Activated CD8-positive, alpha-beta T cell treated with anti-CD3 and anti-CD28 coated beads for 36 hours (primary cell): ENCODE measurements at regions not wholly inside any gene's neighbourhood (a gene's known extent, or its start where the extent isn't known, plus 50 kb on each side); places are given as distances from the start of the nearest gene placed in this dataset.

Experiments used
- ATAC-seq: fragments of 200-7000 bp; cut with Tn5 transposase; one replicate; pipeline ENCODE4 v1.10.0; 2021; ENCODE audit warnings: mild to moderate bottlenecking, moderate library complexity
- CTCF ChIA-PET: fragments of 350-600 bp; sonication (Branson Sonifier 250); formaldehyde crosslinking; loops from one replicate; lab custom pipeline; 2021; ENCODE audit warnings: antibody characterized with exemption; lab: Charles Lee
- POLR2A ChIA-PET: fragments of 350-600 bp; sonication (Branson Sonifier 250); formaldehyde crosslinking; loops from one replicate; lab custom pipeline; 2021; ENCODE audit warnings: antibody characterized with exemption; lab: Charles Lee
- DNase-seq: peaks from one replicate; pipeline ENCODE4 v3.0.0-alpha.2; 2020
- H3K27ac Mint-ChIP-seq: one replicate; pipeline ENCODE4 v1.8.0; 2021; ENCODE audit warnings: mild to moderate bottlenecking, mixed read lengths
- H3K27me3 Mint-ChIP-seq: one replicate; pipeline ENCODE4 v1.8.0; 2021; ENCODE audit warnings: mixed read lengths
- H3K36me3 Mint-ChIP-seq: one replicate; pipeline ENCODE4 v1.8.0; 2021; ENCODE audit warnings: low read depth, mixed read lengths
- H3K4me1 Mint-ChIP-seq: one replicate; pipeline ENCODE4 v1.8.0; 2021; ENCODE audit warnings: low read depth, mixed read lengths
- H3K4me3 Mint-ChIP-seq: one replicate; pipeline ENCODE4 v1.8.0; 2021; ENCODE audit warnings: mild to moderate bottlenecking, moderate library complexity, mixed read lengths
- H3K9me3 Mint-ChIP-seq: one replicate; pipeline ENCODE4 v1.8.0; 2021; ENCODE audit warnings: mixed read lengths
- intact Hi-C: fragments of 100-400 bp; cut with micrococcal nuclease; formaldehyde crosslinking; loops from one replicate; pipeline ENCODE4 v1.10.0; 2022
- TF ChIP-seq, protein P1 (sequence below): fragments of 200-600 bp; IDR thresholded peaks from one replicate; pipeline ENCODE4 v1.8.0; 2022; ENCODE audit warnings: antibody characterized with exemption, mild to moderate bottlenecking

DNA sequence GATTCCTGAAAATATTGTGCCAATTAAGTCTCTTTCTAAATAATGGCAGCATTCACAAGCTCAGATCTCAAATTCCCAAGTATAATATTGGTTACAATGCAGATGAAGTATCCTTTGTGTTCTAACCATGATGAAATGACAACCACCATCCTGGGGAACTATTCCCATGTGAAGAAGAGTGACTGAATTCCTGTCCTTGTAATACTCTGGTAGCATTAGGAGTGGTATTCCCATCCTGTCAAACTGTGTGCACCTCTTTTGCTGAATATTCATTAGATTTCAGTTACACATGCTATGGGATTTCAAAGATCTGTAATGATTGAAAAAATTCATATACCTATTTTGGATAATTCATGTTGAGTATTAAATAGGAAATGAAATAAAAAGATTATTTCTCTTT lies 86.1 kb upstream of the SMIM30 start:
- H3K4me1 Mint-ChIP-seq, result no peaks in the 10 kb centered on the region
- H3K27ac Mint-ChIP-seq, result no peak overlapping the region
- TF ChIP-seq, protein P1, sequence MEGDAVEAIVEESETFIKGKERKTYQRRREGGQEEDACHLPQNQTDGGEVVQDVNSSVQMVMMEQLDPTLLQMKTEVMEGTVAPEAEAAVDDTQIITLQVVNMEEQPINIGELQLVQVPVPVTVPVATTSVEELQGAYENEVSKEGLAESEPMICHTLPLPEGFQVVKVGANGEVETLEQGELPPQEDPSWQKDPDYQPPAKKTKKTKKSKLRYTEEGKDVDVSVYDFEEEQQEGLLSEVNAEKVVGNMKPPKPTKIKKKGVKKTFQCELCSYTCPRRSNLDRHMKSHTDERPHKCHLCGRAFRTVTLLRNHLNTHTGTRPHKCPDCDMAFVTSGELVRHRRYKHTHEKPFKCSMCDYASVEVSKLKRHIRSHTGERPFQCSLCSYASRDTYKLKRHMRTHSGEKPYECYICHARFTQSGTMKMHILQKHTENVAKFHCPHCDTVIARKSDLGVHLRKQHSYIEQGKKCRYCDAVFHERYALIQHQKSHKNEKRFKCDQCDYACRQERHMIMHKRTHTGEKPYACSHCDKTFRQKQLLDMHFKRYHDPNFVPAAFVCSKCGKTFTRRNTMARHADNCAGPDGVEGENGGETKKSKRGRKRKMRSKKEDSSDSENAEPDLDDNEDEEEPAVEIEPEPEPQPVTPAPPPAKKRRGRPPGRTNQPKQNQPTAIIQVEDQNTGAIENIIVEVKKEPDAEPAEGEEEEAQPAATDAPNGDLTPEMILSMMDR, result no peak
- no peak overlapping the region for H3K4me3 Mint-ChIP-seq
- no peaks in the 10 kb centered on the region for H3K36me3 Mint-ChIP-seq
- ChIA-PET CTCF (interaction anchor here (1.7 kb wide), 1 partner anchor 24 kb away, joined by 3 read pairs; no protein-coding TSS in a partner anchor), POLR2A (no interaction called here)
- intact Hi-C loops, result no loop called here
- no peaks in the 10 kb centered on the region for H3K9me3 Mint-ChIP-seq
- H3K27me3 Mint-ChIP-seq, result peaks cover 1% of the 10 kb centered on the region
- DNase-seq (no peak), ATAC-seq (no peak)

DNA sequence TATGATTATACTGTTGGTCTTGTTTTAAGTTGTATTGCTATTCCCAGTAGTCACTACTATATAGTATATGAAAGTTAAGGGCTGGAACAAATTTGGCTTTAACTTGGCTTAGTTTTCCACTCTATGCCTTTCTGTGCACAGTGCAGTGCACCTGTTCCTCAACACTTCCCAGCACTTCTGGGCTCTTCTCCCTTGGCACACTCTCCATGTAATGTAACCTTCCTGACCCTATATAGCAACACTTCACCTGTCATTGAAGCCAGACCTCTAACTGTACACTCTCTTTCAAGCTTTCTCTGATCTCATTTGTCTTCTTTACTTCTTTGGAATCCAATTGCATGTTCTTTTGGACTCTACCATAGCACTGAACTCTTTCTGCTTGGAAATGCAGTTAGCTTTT lies 83.9 kb upstream of the SMIM30 start:
- intact Hi-C loops, result no loop called here
- Mint-ChIP-seq H3K4me1 (no peaks in the 10 kb centered on the region), H3K27ac (no peak overlapping the region), H3K9me3 (no peaks in the 10 kb centered on the region), H3K36me3 (no peaks in the 10 kb centered on the region), H3K27me3 (peaks cover 2% of the 10 kb centered on the region), H3K4me3 (no peak overlapping the region)
- POLR2A ChIA-PET, result no interaction called here
- ATAC-seq (no peak), DNase-seq (no peak)
- CTCF ChIA-PET, result no interaction called here
- TF ChIP-seq, protein P1, result no peak

DNA sequence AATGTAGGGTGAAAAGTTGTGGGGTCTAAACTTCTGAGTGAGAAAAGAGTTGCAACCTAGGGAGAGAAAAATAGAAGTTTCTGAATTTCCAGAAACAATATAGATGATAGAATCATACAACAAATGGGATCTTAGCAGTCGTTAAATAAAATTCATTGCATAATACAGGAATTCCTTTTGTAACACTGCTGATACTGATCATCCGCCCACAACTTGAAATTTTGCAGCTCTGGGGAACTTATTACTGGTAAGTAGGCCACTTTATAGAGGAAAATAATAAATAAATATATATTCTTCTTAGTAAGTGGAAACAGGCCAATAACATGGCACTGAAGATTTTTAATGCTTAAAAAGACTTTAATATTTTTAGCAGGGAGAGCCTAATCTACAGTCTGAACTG lies 81.9 kb upstream of the SMIM30 start:
- POLR2A ChIA-PET, result no interaction called here
- intact Hi-C loops, result no loop called here

DNA sequence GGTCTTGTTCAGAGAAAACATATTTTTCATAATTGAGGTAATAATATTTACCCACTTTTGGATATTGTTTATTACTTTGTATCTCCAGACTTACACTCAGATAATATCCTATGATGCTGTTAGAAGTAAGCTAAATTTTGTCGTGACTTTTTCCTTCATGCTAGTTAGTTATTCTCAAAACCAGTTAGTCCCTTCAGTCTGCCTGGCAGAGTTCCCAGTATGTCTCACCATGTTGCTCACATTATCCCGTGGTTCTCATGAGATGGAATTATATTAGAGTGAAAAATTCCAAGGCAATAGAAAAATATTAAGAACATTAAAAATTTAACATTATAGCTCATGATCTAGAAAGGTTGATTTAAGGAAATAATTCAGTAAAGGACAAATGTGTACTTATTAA lies 81.5 kb upstream of the SMIM30 start:
- Mint-ChIP-seq H3K36me3 (no peaks in the 10 kb centered on the region), H3K9me3 (no peaks in the 10 kb centered on the region), H3K4me1 (no peaks in the 10 kb centered on the region), H3K27ac (no peak overlapping the region), H3K27me3 (peaks cover 2% of the 10 kb centered on the region), H3K4me3 (no peak overlapping the region)
- POLR2A ChIA-PET, result no interaction called here
- intact Hi-C loops, result no loop called here
- ATAC-seq (no peak), DNase-seq (no peak)
- TF ChIP-seq, protein P1, result no peak
- CTCF ChIA-PET, result interaction anchor here (1.6 kb wide), 1 partner anchor 40 kb away, joined by 6 read pairs; no protein-coding TSS in a partner anchor

More for the DNA sequence above, 81.9 kb upstream of the SMIM30 start:
- DNase-seq, result no peak
- H3K27ac Mint-ChIP-seq, result no peak overlapping the region
- no peaks in the 10 kb centered on the region for H3K9me3 Mint-ChIP-seq
- H3K36me3 Mint-ChIP-seq, result no peaks in the 10 kb centered on the region
- H3K4me3 Mint-ChIP-seq, result no peak overlapping the region
- peaks cover 2% of the 10 kb centered on the region for H3K27me3 Mint-ChIP-seq
- ATAC-seq, result no peak
- TF ChIP-seq, protein P1, result no peak
- CTCF ChIA-PET, result interaction anchor here (1.6 kb wide), 1 partner anchor 40 kb away, joined by 6 read pairs; no protein-coding TSS in a partner anchor
- H3K4me1 Mint-ChIP-seq, result no peaks in the 10 kb centered on the region

DNA sequence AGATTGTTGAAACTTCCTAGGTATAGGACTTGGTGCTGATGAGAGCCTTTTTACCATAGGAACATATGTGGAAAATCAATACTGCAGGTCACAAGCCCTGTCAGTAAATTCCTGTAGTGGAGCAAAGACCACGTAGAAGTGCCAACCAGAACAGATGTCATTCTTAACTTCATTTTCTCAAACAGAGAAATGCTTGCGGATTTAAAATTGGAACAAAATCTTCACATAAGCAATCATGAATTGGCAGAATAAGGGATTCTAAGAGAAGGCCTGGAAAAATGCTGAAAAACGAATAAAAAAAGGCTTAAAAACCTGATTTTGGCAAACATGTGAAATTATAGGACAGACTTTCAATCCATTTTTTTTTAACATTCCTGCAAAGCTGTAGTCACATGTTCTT lies 80.8 kb upstream of the SMIM30 start:
- ChIA-PET POLR2A (no interaction called here), CTCF (interaction anchor here (1.6 kb wide), 1 partner anchor 39 kb away, joined by 6 read pairs; no protein-coding TSS in a partner anchor)
- no peak overlapping the region for H3K27ac Mint-ChIP-seq
- no peak overlapping the region for H3K4me3 Mint-ChIP-seq
- no peak for DNase-seq
- no peak for ATAC-seq
- TF ChIP-seq, protein P1, result no peak
- peaks cover 2% of the 10 kb centered on the region for H3K27me3 Mint-ChIP-seq
- no peaks in the 10 kb centered on the region for H3K9me3 Mint-ChIP-seq
- no peaks in the 10 kb centered on the region for H3K4me1 Mint-ChIP-seq
- intact Hi-C loops, result no loop called here
- no peaks in the 10 kb centered on the region for H3K36me3 Mint-ChIP-seq
